Endometrial microvascular endothelial cells (primary cell): ENCODE measurements at regions not wholly inside any gene's neighbourhood (a gene's known extent, or its start where the extent isn't known, plus 50 kb on each side); places are given as distances from the start of the nearest gene placed in this dataset.

Experiments
- in situ Hi-C: cut with HindIII; loops from 2 replicates; pipeline ENCODE4 v1.10.0; 2017; ENCODE audit warnings: low sequenced_read_pairs, low pct_unique_long_range_greater_than_20kb; ENCODE audit errors: inconsistent ontology term

- in situ Hi-C loops = no loop called here
Measured at GRCh38 chr20:19807946-19808330, 49.9 kb downstream of the RIN2 start.

GRCh38 chr20:19808498-19808897 is 50.4 kb downstream of the RIN2 start:
- in situ Hi-C loops = no loop called here

GRCh38 chr20:19809505-19809904 is 51.4 kb downstream of the RIN2 start:
- in situ Hi-C loops = no loop called here

GRCh38 chr20:19811231-19811630 is 53.2 kb downstream of the RIN2 start:
- in situ Hi-C loops = no loop called here

- in situ Hi-C loops = no loop called here
Measured at GRCh38 chr20:19812056-19812455, 54.0 kb downstream of the RIN2 start.

- in situ Hi-C loops = no loop called here
Measured at GRCh38 chr20:19812696-19813095, 54.6 kb downstream of the RIN2 start.

- in situ Hi-C loops = no loop called here
Measured at GRCh38 chr20:19813846-19814640, 56.0 kb downstream of the RIN2 start.

- in situ Hi-C loops = no loop called here
Measured at GRCh38 chr20:19815553-19815991, 57.5 kb downstream of the RIN2 start.

GRCh38 chr20:19816386-19816785 is 58.3 kb downstream of the RIN2 start:
- in situ Hi-C loops = no loop called here

GRCh38 chr20:19817017-19817416 is 59.0 kb downstream of the RIN2 start:
- in situ Hi-C loops = no loop called here

GRCh38 chr20:19819149-19819548 is 61.1 kb downstream of the RIN2 start:
- in situ Hi-C loops = no loop called here

- in situ Hi-C loops = no loop called here
Measured at GRCh38 chr20:19820555-19821211, 62.6 kb downstream of the RIN2 start.

GRCh38 chr20:19821606-19822005 is 63.5 kb downstream of the RIN2 start:
- in situ Hi-C loops = no loop called here

GRCh38 chr20:19823216-19823615 is 65.2 kb downstream of the RIN2 start:
- in situ Hi-C loops = no loop called here

- in situ Hi-C loops = no loop called here
Measured at GRCh38 chr20:19823971-19824370, 65.9 kb downstream of the RIN2 start.

- in situ Hi-C loops = no loop called here
Measured at GRCh38 chr20:19824861-19825260, 66.8 kb downstream of the RIN2 start.

GRCh38 chr20:19826179-19826914 is 68.3 kb downstream of the RIN2 start:
- in situ Hi-C loops = no loop called here

GRCh38 chr20:19827818-19828217 is 69.8 kb downstream of the RIN2 start:
- in situ Hi-C loops = no loop called here

- in situ Hi-C loops = no loop called here
Measured at GRCh38 chr20:19828232-19828631, 70.2 kb downstream of the RIN2 start.
